H1 (cell line): ENCODE measurements at regions not wholly inside any gene's neighbourhood (a gene's known extent, or its start where the extent isn't known, plus 50 kb on each side); places are given as distances from the start of the nearest gene placed in this dataset.

Experiments used
- CTCF ChIA-PET: fragments of 300-600 bp; sonication (Branson Sonifier 250); formaldehyde crosslinking; loops from one replicate; lab custom pipeline; 2021; ENCODE audit not compliant: partially characterized antibody; lab: Charles Lee
- POLR2A ChIA-PET: fragments of 300-600 bp; sonication (Branson Sonifier 250); formaldehyde crosslinking; loops from one replicate; lab custom pipeline; 2021; ENCODE audit warnings: inconsistent platforms; ENCODE audit not compliant: partially characterized antibody; lab: Charles Lee
- DNase-seq, 2 experiments: peaks; one replicate each; pipeline versions ENCODE4 v3.0.0 to v3.0.0-alpha.2; 2010 to 2022; ENCODE audit warnings: low spot score in 2 of 2, low read depth in 1 of 2, mixed read lengths in 1 of 2
- FAIRE-seq: peaks from 2 replicates; lab custom pipeline; 2011; peaks lifted over from hg19 to GRCh38; lab: Jason Lieb, UNC
- H2AFZ ChIP-seq: 2 replicates; pipeline ENCODE4 v1.8.1; 2012; ENCODE audit warnings: low read length, inconsistent platforms
- H2AK5ac ChIP-seq: 2 replicates; pipeline ENCODE4 v1.6.1; 2013; ENCODE audit warnings: low read depth, low read length
- H2BK120ac ChIP-seq: replicated peaks from 2 replicates; pipeline ENCODE3; 2013; ENCODE audit warnings: low read depth, low read length, inconsistent platforms
- H2BK12ac ChIP-seq: 2 replicates; pipeline ENCODE4 v1.6.1; 2013; ENCODE audit warnings: low read depth, low read length
- H2BK15ac ChIP-seq: 2 replicates; pipeline ENCODE4 v1.6.1; 2013; ENCODE audit warnings: low read length
- H2BK20ac ChIP-seq: 2 replicates; pipeline ENCODE4 v1.6.1; 2013; ENCODE audit warnings: low read length
- H2BK5ac ChIP-seq: 2 replicates; pipeline ENCODE4 v1.6.1; 2013; ENCODE audit warnings: low read depth, low read length
- H3K14ac ChIP-seq: 2 replicates; pipeline ENCODE4 v1.6.1; 2013; ENCODE audit warnings: inconsistent platforms; ENCODE audit not compliant: insufficient read length
- H3K18ac ChIP-seq: 2 replicates; pipeline ENCODE4 v1.6.1; 2013; ENCODE audit warnings: low read length; ENCODE audit errors: extremely low read depth
- H3K23ac ChIP-seq: 2 replicates; pipeline ENCODE4 v1.6.1; 2013; ENCODE audit warnings: inconsistent platforms; ENCODE audit not compliant: insufficient read length
- H3K23me2 ChIP-seq: 2 replicates; pipeline ENCODE4 v1.6.1; 2013; ENCODE audit warnings: low read depth, low read length
- H3K27ac ChIP-seq: 2 replicates; pipeline ENCODE4 v1.6.1; 2011; ENCODE audit warnings: low read depth, low read length, inconsistent platforms
- H3K27me3 ChIP-seq, 4 experiments: replicated peaks in 1 of 4; 1 replicate in 1 of 4; 2 replicates in 3 of 4; pipeline versions ENCODE4 v1.6.1 to v1.8.1; 2011 to 2013; ENCODE audit warnings: low read length in 3 of 4, mild to moderate bottlenecking in 3 of 4, inconsistent platforms in 2 of 4, mixed read lengths in 2 of 4, moderate library complexity in 1 of 4; ENCODE audit not compliant: control insufficient read depth in 3 of 4, insufficient read depth in 3 of 4; ENCODE audit errors: extremely low read depth in 1 of 4
- H3K36me3 ChIP-seq, 4 experiments: 2 replicates each; pipeline versions ENCODE4 v1.6.1 to v1.8.1; 2011 to 2013; ENCODE audit warnings: mild to moderate bottlenecking in 4 of 4, low read length in 3 of 4, moderate library complexity in 2 of 4, control low read depth in 1 of 4, inconsistent platforms in 1 of 4; ENCODE audit not compliant: insufficient read depth in 4 of 4, control insufficient read depth in 2 of 4
- H3K4ac ChIP-seq: replicated peaks from 2 replicates; pipeline ENCODE3; 2013; ENCODE audit warnings: low read length, low read depth, mixed read lengths, inconsistent platforms; ENCODE audit not compliant: insufficient read length
- H3K4me1 ChIP-seq, 4 experiments: replicated peaks in 1 of 4; 1 replicate in 1 of 4; 2 replicates in 3 of 4; pipeline versions ENCODE4 v1.6.1 to v1.8.1; 2011 to 2013; ENCODE audit warnings: low read length in 3 of 4, inconsistent platforms in 2 of 4, mixed read lengths in 1 of 4; ENCODE audit not compliant: insufficient read depth in 4 of 4, control insufficient read depth in 3 of 4
- H3K4me2 ChIP-seq, 2 experiments: 2 replicates each; pipeline versions ENCODE4 v1.6.1 to v1.8.1; 2011 to 2013; ENCODE audit warnings: low read depth in 2 of 2, low read length in 2 of 2, control low read depth in 1 of 2, inconsistent platforms in 1 of 2, mild to moderate bottlenecking in 1 of 2; ENCODE audit not compliant: insufficient read depth in 1 of 2
- H3K4me3 ChIP-seq, 4 experiments: fragments of 200-600, 300-600 bp in 1 of 4; sonication (generic), shearing (Covaris generic), sonication (Bioruptor Twin) in 1 of 4; 2 replicates each; pipeline versions ENCODE4 v1.5.1 to v1.8.1; 2011 to 2016; ENCODE audit warnings: low read length in 4 of 4, low read depth in 3 of 4, control low read depth in 2 of 4, inconsistent platforms in 2 of 4, mild to moderate bottlenecking in 2 of 4, mixed read lengths in 1 of 4, moderate library complexity in 1 of 4; ENCODE audit not compliant: insufficient read depth in 2 of 4; ENCODE audit errors: extremely low read depth in 1 of 4
- H3K56ac ChIP-seq: replicated peaks from 2 replicates; pipeline ENCODE3; 2013; ENCODE audit warnings: low read depth, mild to moderate bottlenecking, mixed read lengths, low read length, inconsistent platforms; ENCODE audit not compliant: insufficient read length
- H3K79me1 ChIP-seq: 2 replicates; pipeline ENCODE4 v1.6.1; 2013; ENCODE audit warnings: low read depth, low read length, control low read depth
- H3K79me2 ChIP-seq, 2 experiments: 2 replicates each; pipeline versions ENCODE4 v1.6.1 to v1.8.1; 2012 to 2013; ENCODE audit warnings: low read length in 2 of 2, mild to moderate bottlenecking in 2 of 2, inconsistent platforms in 1 of 2; ENCODE audit not compliant: insufficient read depth in 2 of 2, control insufficient read depth in 1 of 2
- H3K9ac ChIP-seq, 4 experiments: replicated peaks in 1 of 4; 1 replicate in 1 of 4; 2 replicates in 3 of 4; pipeline versions ENCODE4 v1.6.1 to v1.8.1; 2011 to 2013; ENCODE audit warnings: low read depth in 3 of 4, low read length in 3 of 4, control low read depth in 2 of 4, mild to moderate bottlenecking in 2 of 4, moderate library complexity in 2 of 4, inconsistent platforms in 1 of 4; ENCODE audit errors: extremely low read depth in 1 of 4
- H3K9me3 ChIP-seq, 2 experiments: 2 replicates each; pipeline versions ENCODE4 v1.6.1 to v1.8.1; 2012 to 2013; ENCODE audit warnings: mild to moderate bottlenecking in 2 of 2, moderate library complexity in 2 of 2, control low read depth in 1 of 2, inconsistent platforms in 1 of 2, low read depth in 1 of 2, low read length in 1 of 2, mixed read lengths in 1 of 2; ENCODE audit not compliant: insufficient read depth in 2 of 2
- H4K20me1 ChIP-seq, 2 experiments: replicated peaks in 1 of 2; 2 replicates each; pipeline versions ENCODE3 to v1.8.1; 2011 to 2013; ENCODE audit warnings: inconsistent platforms in 2 of 2, low read length in 2 of 2, mild to moderate bottlenecking in 1 of 2; ENCODE audit not compliant: insufficient read depth in 2 of 2, control insufficient read depth in 1 of 2
- H4K5ac ChIP-seq: 2 replicates; pipeline ENCODE4 v1.6.1; 2013; ENCODE audit warnings: low read length, low read depth, mixed read lengths, inconsistent platforms; ENCODE audit not compliant: insufficient read length
- H4K8ac ChIP-seq: 2 replicates; pipeline ENCODE4 v1.8.0; 2013; ENCODE audit warnings: mild to moderate bottlenecking, moderate library complexity, low read length, inconsistent platforms; ENCODE audit not compliant: insufficient read depth; ENCODE audit errors: extremely low read depth
- H4K91ac ChIP-seq: replicated peaks from 2 replicates; pipeline ENCODE3; 2013; ENCODE audit warnings: low read length, mixed read lengths, inconsistent platforms; ENCODE audit not compliant: insufficient read length
- CHD1 ChIP-seq: IDR thresholded peaks from 2 replicates; pipeline ENCODE4 v1.6.1; 2012; ENCODE audit warnings: low read depth, low read length, improper control_type of control experiment
- EGR1 ChIP-seq: IDR thresholded peaks from 2 replicates; pipeline ENCODE4 v1.6.1; 2011; ENCODE audit warnings: low read depth, low read length, borderline replicate concordance
- GTF2F1 ChIP-seq: IDR thresholded peaks from 2 replicates; pipeline ENCODE4 v1.6.1; 2012; ENCODE audit warnings: low read depth, low read length, improper control_type of control experiment, borderline replicate concordance
- JUND ChIP-seq: IDR thresholded peaks from 2 replicates; pipeline ENCODE4 v1.6.1; 2011; ENCODE audit warnings: mild to moderate bottlenecking, improper control_type of control experiment, low read length
- POU5F1 ChIP-seq: IDR thresholded peaks from 2 replicates; pipeline ENCODE4 v1.6.1; 2011; ENCODE audit warnings: low read depth, mild to moderate bottlenecking, low read length, moderate library complexity
- SP1 ChIP-seq: IDR thresholded peaks from 2 replicates; pipeline ENCODE4 v1.6.1; 2011; ENCODE audit warnings: low read depth, low read length
- SUZ12 ChIP-seq: fragments of 200-600 bp; sonication (generic); IDR thresholded peaks from 2 replicates; pipeline ENCODE4 v1.6.1; 2012; ENCODE audit warnings: mild to moderate bottlenecking, inconsistent platforms, low read length, moderate library complexity, mixed read lengths
- WGBS, 2 experiments: shearing (Covaris generic) in 1 of 2; methylation state at CpG; one replicate each; pipeline versions ENCODE4 v1.1.6 to v1.1.7; 2013 to 2015; ENCODE audit warnings: low lambda C conversion rate in 2 of 2, mixed read lengths in 2 of 2, inconsistent platforms in 1 of 2, low coverage in 1 of 2, missing lambda C conversion rate in 1 of 2; ENCODE audit not compliant: insufficient replicate concordance in 2 of 2, insufficient coverage in 1 of 2, insufficient read length in 1 of 2; ENCODE audit errors: extremely low coverage in 1 of 2, missing lambda C conversion rate in 1 of 2; 5-methylcytosine and 5-hydroxymethylcytosine counted together

DNA sequence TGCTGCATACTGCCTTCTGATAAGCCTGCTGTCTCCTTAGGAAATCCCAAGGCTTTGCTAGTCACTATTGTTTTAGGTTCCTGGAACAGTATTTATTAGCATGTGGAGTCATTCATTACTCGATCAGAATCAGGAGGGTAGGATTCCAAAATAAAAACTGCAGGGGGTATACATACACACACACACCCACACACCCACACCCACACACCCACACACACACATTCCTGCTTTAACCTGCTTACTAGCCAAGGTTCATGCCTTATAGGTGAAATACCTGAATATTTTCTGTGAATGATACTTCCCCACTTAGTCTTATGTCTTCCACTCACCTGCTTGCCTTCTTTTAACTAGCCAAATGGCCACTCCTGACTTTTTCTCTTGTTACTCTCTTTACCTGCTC lies 325.1 kb downstream of the ADGRL2 start:
- Histone ChIP-seq H3K56ac (no peak overlapping the region), H2BK120ac (no peak overlapping the region), H3K79me2 (no peaks in the 10 kb centered on the region), H4K8ac (no peak overlapping the region), H2BK5ac (no peak overlapping the region), H3K14ac (no peak overlapping the region), H3K27ac (no peak overlapping the region), H4K91ac (no peak overlapping the region), H4K20me1 (no peaks in the 10 kb centered on the region), H3K4me1 (no peaks in the 10 kb centered on the region; a peak in 1 of 7 replicates), H3K23me2 (no peaks in the 10 kb centered on the region), H3K27me3 (no peaks in the 10 kb centered on the region), H3K23ac (no peak overlapping the region), H3K9ac (no peak overlapping the region), H3K4me2 (0 out of 4 replicates have a peak overlapping the region, but pooled peaks of 1 of the 2 experiments have one; percentile 13), H2BK15ac (no peak overlapping the region), H2BK20ac (no peak overlapping the region), H2AK5ac (no peak overlapping the region), H3K36me3 (no peaks in the 10 kb centered on the region), H3K79me1 (no peaks in the 10 kb centered on the region), H3K18ac (no peak overlapping the region), H4K5ac (no peak overlapping the region), H2AFZ (no peak overlapping the region), H3K4me3 (no peak overlapping the region), H3K9me3 (no peaks in the 10 kb centered on the region), H2BK12ac (no peak overlapping the region), H3K4ac (no peak overlapping the region)
- no peak for DNase-seq
- POLR2A ChIA-PET, result no interaction called here
- 83% methylated on average over 1 of the region's 1 CpG; no CpG with 5 or more reads in 1 of the 2 experiments for WGBS, 2 experiments
- TF ChIP-seq SUZ12 (no peak), CHD1 (no peak), POU5F1 (no peak), GTF2F1 (no peak), EGR1 (peak; percentile 50; the same call in 1 of the 2 replicates), JUND (no peak), SP1 (no peak)
- FAIRE-seq, result no peak
- CTCF ChIA-PET, result interaction anchor here (1.4 kb wide), 1 partner anchor 16 kb away, joined by 3 read pairs; no protein-coding TSS in a partner anchor
